H9 (cell line): ENCODE measurements at regions not wholly inside any gene's neighbourhood (a gene's known extent, or its start where the extent isn't known, plus 50 kb on each side); places are given as distances from the start of the nearest gene placed in this dataset.

Source experiments
- DNase-seq: peaks from one replicate; pipeline ENCODE4 v3.0.0-alpha.2; 2017
- H2AFZ ChIP-seq: one replicate; pipeline ENCODE4 v1.6.1; 2013; ENCODE audit warnings: mild to moderate bottlenecking, low read length, control low read depth, moderate library complexity
- H2AK5ac ChIP-seq: 2 replicates; pipeline ENCODE4 v1.6.1; 2013; ENCODE audit warnings: low read length, control low read depth, mixed read lengths; ENCODE audit not compliant: insufficient read length
- H2BK120ac ChIP-seq: one replicate; pipeline ENCODE4 v1.6.1; 2013; ENCODE audit warnings: low read depth, mild to moderate bottlenecking, low read length, control low read depth, inconsistent platforms; ENCODE audit not compliant: poor library complexity, severe bottlenecking
- H2BK12ac ChIP-seq: 2 replicates; pipeline ENCODE4 v1.6.1; 2013; ENCODE audit warnings: low read length, control low read depth, mixed read lengths, low read depth; ENCODE audit not compliant: insufficient read length
- H2BK15ac ChIP-seq: 2 replicates; pipeline ENCODE4 v1.6.1; 2013; ENCODE audit warnings: low read depth, low read length, control low read depth
- H2BK20ac ChIP-seq: one replicate; pipeline ENCODE4 v1.6.1; 2013; ENCODE audit warnings: low read depth, mild to moderate bottlenecking, low read length, control low read depth, inconsistent platforms; ENCODE audit not compliant: poor library complexity, severe bottlenecking
- H2BK5ac ChIP-seq: 2 replicates; pipeline ENCODE4 v1.6.1; 2013; ENCODE audit warnings: low read length, control low read depth, mixed read lengths; ENCODE audit not compliant: insufficient read length
- H3K14ac ChIP-seq: 2 replicates; pipeline ENCODE4 v1.6.1; 2013; ENCODE audit warnings: low read length, control low read depth; ENCODE audit not compliant: insufficient read depth
- H3K18ac ChIP-seq: 2 replicates; pipeline ENCODE4 v1.6.1; 2013; ENCODE audit warnings: low read depth, mild to moderate bottlenecking, mixed read lengths, low read length, control low read depth; ENCODE audit not compliant: insufficient read length
- H3K23ac ChIP-seq: 2 replicates; pipeline ENCODE4 v1.6.1; 2013; ENCODE audit warnings: low read length, control low read depth, mixed read lengths, low read depth; ENCODE audit not compliant: insufficient read length
- H3K23me2 ChIP-seq: 2 replicates; pipeline ENCODE4 v1.6.1; 2013; ENCODE audit warnings: low read depth, mild to moderate bottlenecking, mixed read lengths, low read length, control low read depth; ENCODE audit not compliant: insufficient read length, poor library complexity, severe bottlenecking
- H3K27ac ChIP-seq: 2 replicates; pipeline ENCODE4 v1.5.1; 2013; ENCODE audit warnings: low read length, control low read depth, mixed read lengths, low read depth; ENCODE audit not compliant: insufficient read length
- H3K27me3 ChIP-seq: 2 replicates; pipeline ENCODE4 v1.6.1; 2013; ENCODE audit warnings: low read length, control low read depth, inconsistent platforms; ENCODE audit not compliant: insufficient read depth
- H3K4ac ChIP-seq: 2 replicates; pipeline ENCODE4 v1.6.1; 2013; ENCODE audit warnings: low read depth, mild to moderate bottlenecking, control low read depth, inconsistent platforms, low read length, moderate library complexity
- H3K4me1 ChIP-seq: 2 replicates; pipeline ENCODE4 v1.6.1; 2013; ENCODE audit warnings: low read length, control low read depth, inconsistent platforms; ENCODE audit not compliant: insufficient read depth
- H3K4me2 ChIP-seq: 2 replicates; pipeline ENCODE4 v1.6.1; 2013; ENCODE audit warnings: low read length, control low read depth, mixed read lengths; ENCODE audit not compliant: insufficient read length, insufficient read depth
- H3K56ac ChIP-seq: 2 replicates; pipeline ENCODE4 v1.6.1; 2013; ENCODE audit warnings: low read depth, mild to moderate bottlenecking, mixed read lengths, low read length, control low read depth; ENCODE audit not compliant: insufficient read length
- H3K79me1 ChIP-seq: 2 replicates; pipeline ENCODE4 v1.6.1; 2013; ENCODE audit warnings: low read depth, mild to moderate bottlenecking, moderate library complexity, low read length, control low read depth, inconsistent platforms; ENCODE audit not compliant: insufficient read depth, poor library complexity, severe bottlenecking
- H3K79me2 ChIP-seq: 2 replicates; pipeline ENCODE4 v1.6.1; 2013; ENCODE audit warnings: low read length, control low read depth, inconsistent platforms; ENCODE audit not compliant: insufficient read depth
- H3K9ac ChIP-seq: 2 replicates; pipeline ENCODE4 v1.6.1; 2013; ENCODE audit warnings: low read length, control low read depth, mixed read lengths; ENCODE audit not compliant: insufficient read length; ENCODE audit errors: extremely low read depth
- H3K9me3 ChIP-seq: one replicate; pipeline ENCODE4 v1.6.1; 2013; ENCODE audit warnings: low read depth, low read length, inconsistent platforms; ENCODE audit not compliant: control insufficient read depth
- H3T11ph ChIP-seq: one replicate; pipeline ENCODE4 v1.6.1; 2013; ENCODE audit warnings: mild to moderate bottlenecking, low read length, control low read depth, inconsistent platforms
- H4K20me1 ChIP-seq: one replicate; pipeline ENCODE4 v1.6.1; 2013; ENCODE audit not compliant: control insufficient read depth, insufficient read length, insufficient read depth
- H4K5ac ChIP-seq: 2 replicates; pipeline ENCODE4 v1.6.1; 2013; ENCODE audit warnings: low read depth, mild to moderate bottlenecking, mixed read lengths, low read length, control low read depth; ENCODE audit not compliant: insufficient read length
- H4K8ac ChIP-seq: replicated peaks from 2 replicates; pipeline ENCODE4 v1.6.1; 2013; ENCODE audit warnings: low read length, control low read depth, mixed read lengths, low read depth; ENCODE audit not compliant: insufficient read length
- H4K91ac ChIP-seq: 2 replicates; pipeline ENCODE4 v1.6.1; 2013; ENCODE audit warnings: low read depth, mild to moderate bottlenecking, moderate library complexity, mixed read lengths, low read length, control low read depth; ENCODE audit not compliant: insufficient read length
- H3K27ac Mint-ChIP-seq, 3 experiments: 2 replicates in 2 of 3; 3 replicates in 1 of 3; pipeline ENCODE4 v1.8.0; 2020 to 2021; ENCODE audit warnings: mixed read lengths in 3 of 3, mild to moderate bottlenecking in 1 of 3, moderate library complexity in 1 of 3
- H3K27me3 Mint-ChIP-seq: 2 replicates; pipeline ENCODE4 v1.8.0; 2021; ENCODE audit warnings: low read depth, mild to moderate bottlenecking, moderate library complexity, mixed read lengths
- H3K36me3 Mint-ChIP-seq, 3 experiments: 2 replicates in 2 of 3; 3 replicates in 1 of 3; pipeline ENCODE4 v1.8.0; 2020 to 2021; ENCODE audit warnings: low read depth in 3 of 3, mixed read lengths in 3 of 3; ENCODE audit not compliant: insufficient read depth in 1 of 3
- H3K4me1 Mint-ChIP-seq, 2 experiments: 2 replicates each; pipeline ENCODE4 v1.8.0; 2020; ENCODE audit warnings: mixed read lengths in 2 of 2
- H3K4me3 Mint-ChIP-seq, 2 experiments: 2 replicates in 1 of 2; 3 replicates in 1 of 2; pipeline ENCODE4 v1.8.0; 2020 to 2021; ENCODE audit warnings: mild to moderate bottlenecking in 2 of 2, mixed read lengths in 2 of 2, moderate library complexity in 1 of 2
- H3K9me3 Mint-ChIP-seq, 2 experiments: 2 replicates in 1 of 2; 3 replicates in 1 of 2; pipeline ENCODE4 v1.8.0; 2020; ENCODE audit warnings: mild to moderate bottlenecking in 2 of 2, mixed read lengths in 2 of 2, moderate library complexity in 1 of 2
- WGBS: extraction: QIAGEN DNeasy Blood & Tissue Kit; methylation state at CpG from one replicate; pipeline ENCODE4 v1.1.7; 2013; ENCODE audit warnings: missing lambda C conversion rate, low lambda C conversion rate, mixed read lengths; ENCODE audit not compliant: insufficient read length; ENCODE audit errors: extremely low coverage; 5-methylcytosine and 5-hydroxymethylcytosine counted together
- TF ChIP-seq, protein P1 (sequence below): fragments of 200-600 bp; sonication (generic); conservative IDR thresholded peaks from 3 replicates; pipeline ENCODE4 v1.8.0; 2021; ENCODE audit warnings: antibody characterized with exemption, mild to moderate bottlenecking

DNA sequence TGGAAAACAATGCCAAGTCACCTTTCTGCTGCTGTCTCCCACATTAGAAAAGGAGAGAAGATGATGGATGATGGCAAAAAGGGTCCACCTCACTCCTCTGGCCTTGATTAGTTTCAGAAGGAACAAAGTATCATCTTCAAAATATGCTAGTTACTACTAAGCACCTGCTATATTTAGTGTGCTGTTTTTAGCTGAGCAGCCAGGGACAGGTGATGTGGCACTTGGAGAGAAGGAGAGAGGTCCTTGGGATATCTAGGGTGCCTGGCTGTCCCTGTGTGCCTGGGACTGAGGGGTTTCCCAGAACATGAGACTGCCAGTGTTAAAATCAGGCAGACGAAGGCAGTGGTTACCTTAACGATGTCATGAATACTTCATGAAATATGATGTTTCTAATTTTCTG lies 235.5 kb upstream of the NT5C1B start:
- H3K23ac ChIP-seq = no peak overlapping the region
- no peak overlapping the region for H2BK12ac ChIP-seq
- H3K4me2 ChIP-seq = no peak overlapping the region
- Mint-ChIP-seq H3K36me3 (no peaks in the 10 kb centered on the region), H3K4me3 (no peak overlapping the region), H3K9me3 (no peaks in the 10 kb centered on the region), H3K27me3 (peaks cover 6% of the 10 kb centered on the region; the same call in 1 of the 2 replicates), H3K4me1 (peaks cover 3 to 4% of the 10 kb centered on the region in 2 experiments; a peak in 3 of 4 replicates), H3K27ac (no peak overlapping the region)
- no peaks in the 10 kb centered on the region for H3K27me3 ChIP-seq
- no peak overlapping the region for H3K56ac ChIP-seq
- no peak overlapping the region for H2BK15ac ChIP-seq
- no peaks in the 10 kb centered on the region for H3K4me1 ChIP-seq
- no peak overlapping the region for H3K9ac ChIP-seq
- H2BK120ac ChIP-seq = no peak overlapping the region
- no peaks in the 10 kb centered on the region for H3K23me2 ChIP-seq
- no peak overlapping the region for H2BK20ac ChIP-seq
- TF ChIP-seq, protein P1, sequence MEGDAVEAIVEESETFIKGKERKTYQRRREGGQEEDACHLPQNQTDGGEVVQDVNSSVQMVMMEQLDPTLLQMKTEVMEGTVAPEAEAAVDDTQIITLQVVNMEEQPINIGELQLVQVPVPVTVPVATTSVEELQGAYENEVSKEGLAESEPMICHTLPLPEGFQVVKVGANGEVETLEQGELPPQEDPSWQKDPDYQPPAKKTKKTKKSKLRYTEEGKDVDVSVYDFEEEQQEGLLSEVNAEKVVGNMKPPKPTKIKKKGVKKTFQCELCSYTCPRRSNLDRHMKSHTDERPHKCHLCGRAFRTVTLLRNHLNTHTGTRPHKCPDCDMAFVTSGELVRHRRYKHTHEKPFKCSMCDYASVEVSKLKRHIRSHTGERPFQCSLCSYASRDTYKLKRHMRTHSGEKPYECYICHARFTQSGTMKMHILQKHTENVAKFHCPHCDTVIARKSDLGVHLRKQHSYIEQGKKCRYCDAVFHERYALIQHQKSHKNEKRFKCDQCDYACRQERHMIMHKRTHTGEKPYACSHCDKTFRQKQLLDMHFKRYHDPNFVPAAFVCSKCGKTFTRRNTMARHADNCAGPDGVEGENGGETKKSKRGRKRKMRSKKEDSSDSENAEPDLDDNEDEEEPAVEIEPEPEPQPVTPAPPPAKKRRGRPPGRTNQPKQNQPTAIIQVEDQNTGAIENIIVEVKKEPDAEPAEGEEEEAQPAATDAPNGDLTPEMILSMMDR = no peak
- no peak overlapping the region for H3K14ac ChIP-seq
- DNase-seq = no peak
- no peak overlapping the region for H3K4ac ChIP-seq
- H4K20me1 ChIP-seq = no peaks in the 10 kb centered on the region
- H3K79me2 ChIP-seq = no peaks in the 10 kb centered on the region
- no peak overlapping the region for H3K27ac ChIP-seq
- H3T11ph ChIP-seq = no peak overlapping the region
- H4K8ac ChIP-seq = no peak overlapping the region
- H2AFZ ChIP-seq = no peak overlapping the region
- no peak overlapping the region for H3K18ac ChIP-seq
- H4K91ac ChIP-seq = no peak overlapping the region
- H3K79me1 ChIP-seq = no peaks in the 10 kb centered on the region
- no peak overlapping the region for H4K5ac ChIP-seq
- WGBS = no CpG with 5 or more reads among the region's 2 CpGs
- H3K9me3 ChIP-seq = no peaks in the 10 kb centered on the region
- no peak overlapping the region for H2AK5ac ChIP-seq
- H2BK5ac ChIP-seq = no peak overlapping the region
